ENCODE measurements at regions not wholly inside any gene's neighbourhood (a gene's known extent, or its start where the extent isn't known, plus 50 kb on each side); places are given as distances from the start of the nearest gene placed in this dataset.
"Not testable (repeated sequence)": the region's sequence is repeated elsewhere in the genome, so short reads cannot be mapped to it uniquely, and the experiment has no call there.

GRCh38 chr10:125407000-125407502, 246.7 kb upstream of the CTBP2 start:
- no peaks in the 10 kb centered on the region for H3K79me2 ChIP-seq (ENCODE audit: insufficient read depth, low read length)
- H3K4me1 ChIP-seq (ENCODE audit: insufficient read depth, low read length, poor library complexity, severe bottlenecking), result no peaks in the 10 kb centered on the region
- no peaks in the 10 kb centered on the region for H3K27me3 ChIP-seq (ENCODE audit: insufficient read depth, low read length, poor library complexity, severe bottlenecking)
- no peaks in the 10 kb centered on the region for H3K36me3 ChIP-seq (ENCODE audit: insufficient read depth, low read length)
- H2AFZ ChIP-seq (ENCODE audit: low read length), result no peak overlapping the region
- no peaks in the 10 kb centered on the region for H3F3A ChIP-seq (ENCODE audit: low read depth)
- no peak for TF ChIP-seq EZH2phosphoT487 (IDR thresholded peaks at IDR 0.05; ENCODE audit: borderline replicate concordance)
- no peak for TF ChIP-seq CTCF (conservative IDR thresholded peaks at IDR 0.05; ENCODE audit: low read length)
- no peaks in the 10 kb centered on the region for H4K20me1 ChIP-seq (ENCODE audit: insufficient read depth, low read length, poor library complexity, severe bottlenecking)
- no peaks in the 10 kb centered on the region for H3K9me2 ChIP-seq (replicated peaks; ENCODE audit: low read depth, low read length)
- no peak overlapping the region for H3K4me2 ChIP-seq (ENCODE audit: low read depth, low read length, poor library complexity, severe bottlenecking)
- peaks cover 3% of the 10 kb centered on the region; the same call in 1 of the 2 replicates for H3K9me3 ChIP-seq (ENCODE audit: insufficient read depth, low read depth, low read length)
- H3K4me3 ChIP-seq (ENCODE audit: low read length, poor library complexity, severe bottlenecking), result no peak overlapping the region
- H3K9ac ChIP-seq (ENCODE audit: low read depth, low read length, poor library complexity, severe bottlenecking), result no peak overlapping the region

GRCh38 chr10:125404902-125405301, 244.5 kb upstream of the CTBP2 start:
- not testable (repeated sequence) for H3K36me3 ChIP-seq (ENCODE audit: insufficient read depth, low read length); H2AFZ ChIP-seq (ENCODE audit: low read length); H4K20me1 ChIP-seq (ENCODE audit: insufficient read depth, low read length, poor library complexity, severe bottlenecking); H3K79me2 ChIP-seq (ENCODE audit: insufficient read depth, low read length); H3K27me3 ChIP-seq (ENCODE audit: insufficient read depth, low read length, poor library complexity, severe bottlenecking); H3K4me3 ChIP-seq (ENCODE audit: low read length, poor library complexity, severe bottlenecking); H3K9me2 ChIP-seq (replicated peaks; ENCODE audit: low read depth, low read length); H3K4me1 ChIP-seq (ENCODE audit: insufficient read depth, low read length, poor library complexity, severe bottlenecking); H3K9me3 ChIP-seq (ENCODE audit: insufficient read depth, low read depth, low read length); H3F3A ChIP-seq (ENCODE audit: low read depth); H3K4me2 ChIP-seq (ENCODE audit: low read depth, low read length, poor library complexity, severe bottlenecking); H3K9ac ChIP-seq (ENCODE audit: low read depth, low read length, poor library complexity, severe bottlenecking)

DNA sequence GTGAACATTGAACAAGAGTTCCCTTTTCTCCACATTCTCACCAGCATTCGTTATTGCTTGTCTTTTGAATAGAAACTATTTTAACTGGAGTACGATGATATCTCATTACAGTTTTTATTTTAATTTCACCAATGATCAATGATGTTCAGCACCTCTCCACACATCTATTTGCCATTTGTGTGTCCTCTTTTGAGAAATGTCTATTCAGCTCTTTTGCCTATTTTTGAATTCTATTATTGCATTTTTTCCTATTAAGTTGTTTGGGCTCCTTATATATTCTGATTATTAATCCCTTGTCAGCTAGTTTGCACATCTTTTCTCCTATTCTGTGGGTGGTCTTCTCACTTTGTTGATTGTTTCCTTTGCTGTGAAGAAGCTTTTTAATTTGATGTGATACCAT, 241.1 kb upstream of the CTBP2 start:
- no peaks in the 10 kb centered on the region for H3K4me1 ChIP-seq (ENCODE audit: insufficient read depth, low read length, poor library complexity, severe bottlenecking)
- H3K9ac ChIP-seq (ENCODE audit: low read depth, low read length, poor library complexity, severe bottlenecking), result no peak overlapping the region
- H3K36me3 ChIP-seq (ENCODE audit: insufficient read depth, low read length), result no peaks in the 10 kb centered on the region
- H2AFZ ChIP-seq (ENCODE audit: low read length), result no peak overlapping the region
- no peaks in the 10 kb centered on the region for H3K79me2 ChIP-seq (ENCODE audit: insufficient read depth, low read length)
- TF ChIP-seq EZH2phosphoT487 (IDR thresholded peaks at IDR 0.05; ENCODE audit: borderline replicate concordance) (no peak), CTCF (conservative IDR thresholded peaks at IDR 0.05; ENCODE audit: low read length) (no peak)
- no peaks in the 10 kb centered on the region for H3K27me3 ChIP-seq (ENCODE audit: insufficient read depth, low read length, poor library complexity, severe bottlenecking)
- no peaks in the 10 kb centered on the region for H3F3A ChIP-seq (ENCODE audit: low read depth)
- H3K9me3 ChIP-seq (ENCODE audit: insufficient read depth, low read depth, low read length), result no peaks in the 10 kb centered on the region
- H4K20me1 ChIP-seq (ENCODE audit: insufficient read depth, low read length, poor library complexity, severe bottlenecking), result no peaks in the 10 kb centered on the region
- no peak overlapping the region for H3K4me2 ChIP-seq (ENCODE audit: low read depth, low read length, poor library complexity, severe bottlenecking)
- no peak overlapping the region for H3K4me3 ChIP-seq (ENCODE audit: low read length, poor library complexity, severe bottlenecking)
- H3K9me2 ChIP-seq (replicated peaks; ENCODE audit: low read depth, low read length), result no peaks in the 10 kb centered on the region

DNA sequence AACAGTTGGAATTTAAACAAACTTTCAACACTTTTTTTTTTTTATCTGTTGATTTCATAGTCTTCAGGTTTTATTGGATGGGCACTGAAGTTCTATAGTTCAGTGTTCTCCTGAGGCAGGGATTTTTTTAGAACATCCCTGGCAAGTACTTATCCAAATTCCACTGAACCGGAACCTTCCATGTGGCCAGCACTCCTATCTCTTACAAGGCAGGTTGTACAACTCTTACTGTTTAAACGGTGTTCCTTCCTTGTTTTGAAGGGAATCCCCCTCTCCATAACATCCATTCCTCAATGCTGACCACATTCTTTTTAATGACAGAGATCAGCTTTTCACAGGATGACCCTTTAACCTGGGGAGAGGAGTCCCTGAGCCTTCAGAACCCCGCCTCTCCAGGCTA, 238.9 kb upstream of the CTBP2 start:
- H3K9me2 ChIP-seq (replicated peaks; ENCODE audit: low read depth, low read length), result no peaks in the 10 kb centered on the region
- H3K79me2 ChIP-seq (ENCODE audit: insufficient read depth, low read length), result no peaks in the 10 kb centered on the region
- no peaks in the 10 kb centered on the region for H3F3A ChIP-seq (ENCODE audit: low read depth)
- no peaks in the 10 kb centered on the region for H4K20me1 ChIP-seq (ENCODE audit: insufficient read depth, low read length, poor library complexity, severe bottlenecking)
- H3K36me3 ChIP-seq (ENCODE audit: insufficient read depth, low read length), result no peaks in the 10 kb centered on the region
- no peak overlapping the region for H3K9ac ChIP-seq (ENCODE audit: low read depth, low read length, poor library complexity, severe bottlenecking)
- H3K27me3 ChIP-seq (ENCODE audit: insufficient read depth, low read length, poor library complexity, severe bottlenecking), result no peaks in the 10 kb centered on the region
- no peak for TF ChIP-seq CTCF (conservative IDR thresholded peaks at IDR 0.05; ENCODE audit: low read length)
- TF ChIP-seq EZH2phosphoT487 (IDR thresholded peaks at IDR 0.05; ENCODE audit: borderline replicate concordance), result no peak
- no peaks in the 10 kb centered on the region for H3K4me1 ChIP-seq (ENCODE audit: insufficient read depth, low read length, poor library complexity, severe bottlenecking)
- H2AFZ ChIP-seq (ENCODE audit: low read length), result no peak overlapping the region
- no peak overlapping the region for H3K4me2 ChIP-seq (ENCODE audit: low read depth, low read length, poor library complexity, severe bottlenecking)
- no peaks in the 10 kb centered on the region for H3K9me3 ChIP-seq (ENCODE audit: insufficient read depth, low read depth, low read length)
- no peak overlapping the region for H3K4me3 ChIP-seq (ENCODE audit: low read length, poor library complexity, severe bottlenecking)
